ENCODE measurements at regions not wholly inside any gene's neighbourhood (a gene's known extent, or its start where the extent isn't known, plus 50 kb on each side); places are given as distances from the start of the nearest gene placed in this dataset.

DNA sequence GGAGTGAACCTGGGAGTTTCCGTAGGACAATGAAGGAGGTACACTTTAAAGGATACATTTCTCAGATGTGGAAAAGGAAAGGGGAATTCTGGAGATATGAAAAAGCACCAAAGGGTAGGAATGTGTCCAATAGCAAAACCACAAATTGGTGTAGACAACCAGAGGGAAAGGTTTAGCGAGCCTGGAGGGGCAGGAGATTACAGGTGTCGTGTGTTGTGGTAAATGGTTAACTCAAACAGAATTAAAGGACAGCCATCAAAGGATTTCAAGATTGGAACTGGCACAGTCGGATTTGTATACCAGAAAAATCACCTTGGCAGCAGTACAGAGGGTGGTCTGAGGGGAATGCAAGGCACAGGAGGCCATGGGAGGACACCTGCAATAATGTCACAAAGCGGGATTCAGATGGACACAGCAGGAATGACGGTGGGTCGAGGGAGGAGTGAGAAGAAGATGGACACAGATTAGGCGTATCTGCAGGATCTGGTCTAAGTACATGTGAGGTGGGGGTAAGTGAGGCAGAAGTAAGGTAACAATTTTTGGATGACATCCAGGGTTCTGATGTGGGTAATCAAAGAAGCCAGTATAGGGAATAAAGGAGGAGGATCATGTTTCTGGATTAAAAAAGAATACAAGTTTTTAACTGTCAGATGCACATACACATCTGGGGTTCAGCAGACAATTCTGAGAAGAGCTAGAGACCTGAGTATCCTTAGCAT, 361.6 kb downstream of the KLF12 start:
- Histone ChIP-seq H4K20me1 (ENCODE audit: insufficient read depth) (no peaks in the 10 kb centered on the region), H3K36me3 (ENCODE audit: control insufficient read depth in 1 of 2, insufficient read depth in 2 of 2, low read length in 2 of 2) (no peaks in the 10 kb centered on the region), H3K4me1 (ENCODE audit: control insufficient read depth in 1 of 2, insufficient read depth in 2 of 2, low read length in 2 of 2) (no peaks in the 10 kb centered on the region), H3K79me2 (ENCODE audit: insufficient read depth, low read length) (no peaks in the 10 kb centered on the region), H3K4me3 (replicated peaks in 1 of 2; ENCODE audit: low read depth in 1 of 2, low read length in 2 of 2) (no peak overlapping the region), H3K27ac (ENCODE audit: low read depth, low read length) (no peak overlapping the region), H3K9ac (ENCODE audit: low read length) (no peak overlapping the region), H3K9me3 (ENCODE audit: control insufficient read depth in 1 of 2, insufficient read depth in 1 of 2, low read depth in 1 of 2, low read length in 2 of 2) (no peaks in the 10 kb centered on the region), H3K9me2 (ENCODE audit: insufficient read depth) (no peaks in the 10 kb centered on the region), H3K27me3 (ENCODE audit: insufficient read depth, low read length) (no peaks in the 10 kb centered on the region), H2AFZ (ENCODE audit: low read depth, low read length, poor library complexity, severe bottlenecking) (no peak overlapping the region), H3K4me2 (ENCODE audit: low read length) (no peak overlapping the region)
- no TSS peak for BruUV-seq (replicated peaks)
- ChIA-PET POLR2A (no interaction called here), CTCF (no interaction called here), RAD21 (ENCODE audit: low non-redundant PET in 1 of 2, low total read pairs in 2 of 2, uncharacterized antibody in 2 of 2, unreplicated experiment in 2 of 2) (no interaction called here)
- no peak for ATAC-seq
- TF ChIP-seq ELF1 (IDR thresholded peaks at IDR 0.05; ENCODE audit: borderline replicate concordance, low read depth) (no peak), YY1 (IDR thresholded peaks at IDR 0.05; ENCODE audit: extremely low read depth, insufficient replicate concordance, low read depth, low read length) (no peak), EZH2phosphoT487 (IDR thresholded peaks at IDR 0.05; ENCODE audit: borderline replicate concordance) (no peak), POLR2AphosphoS5 (IDR thresholded peaks at IDR 0.05; ENCODE audit: low read depth, low read length) (no peak), SRF (IDR thresholded peaks at IDR 0.05; ENCODE audit: low read depth) (no peak), ZFX (IDR thresholded peaks at IDR 0.05) (no peak), EGR1 (IDR thresholded peaks at IDR 0.05; ENCODE audit: low read depth) (no peak), RAD21 (IDR thresholded peaks at IDR 0.05; ENCODE audit: low read depth) (no peak), CEBPB (IDR thresholded peaks at IDR 0.05; ENCODE audit: low read depth) (no peak), TCF7L2 (IDR thresholded peaks at IDR 0.05; ENCODE audit: borderline replicate concordance, extremely low read depth, insufficient read depth, insufficient read length) (no peak), EZH2 (IDR thresholded peaks at IDR 0.05) (no peak), SIN3A (IDR thresholded peaks at IDR 0.05; ENCODE audit: low read depth) (no peak), ZNF274 (IDR thresholded peaks at IDR 0.05; ENCODE audit: low read depth, low read length) (no peak), POLR2A (IDR thresholded peaks at IDR 0.05; ENCODE audit: borderline replicate concordance, extremely low read depth, insufficient read depth, insufficient read length) (no peak), JUND (IDR thresholded peaks at IDR 0.05) (no peak)
- TF ChIP-seq, protein P1, sequence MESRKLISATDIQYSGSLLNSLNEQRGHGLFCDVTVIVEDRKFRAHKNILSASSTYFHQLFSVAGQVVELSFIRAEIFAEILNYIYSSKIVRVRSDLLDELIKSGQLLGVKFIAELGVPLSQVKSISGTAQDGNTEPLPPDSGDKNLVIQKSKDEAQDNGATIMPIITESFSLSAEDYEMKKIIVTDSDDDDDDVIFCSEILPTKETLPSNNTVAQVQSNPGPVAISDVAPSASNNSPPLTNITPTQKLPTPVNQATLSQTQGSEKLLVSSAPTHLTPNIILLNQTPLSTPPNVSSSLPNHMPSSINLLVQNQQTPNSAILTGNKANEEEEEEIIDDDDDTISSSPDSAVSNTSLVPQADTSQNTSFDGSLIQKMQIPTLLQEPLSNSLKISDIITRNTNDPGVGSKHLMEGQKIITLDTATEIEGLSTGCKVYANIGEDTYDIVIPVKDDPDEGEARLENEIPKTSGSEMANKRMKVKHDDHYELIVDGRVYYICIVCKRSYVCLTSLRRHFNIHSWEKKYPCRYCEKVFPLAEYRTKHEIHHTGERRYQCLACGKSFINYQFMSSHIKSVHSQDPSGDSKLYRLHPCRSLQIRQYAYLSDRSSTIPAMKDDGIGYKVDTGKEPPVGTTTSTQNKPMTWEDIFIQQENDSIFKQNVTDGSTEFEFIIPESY (IDR thresholded peaks at IDR 0.05; ENCODE audit: extremely low read depth, insufficient replicate concordance, low read length): no peak
- TF ChIP-seq, protein P2, sequence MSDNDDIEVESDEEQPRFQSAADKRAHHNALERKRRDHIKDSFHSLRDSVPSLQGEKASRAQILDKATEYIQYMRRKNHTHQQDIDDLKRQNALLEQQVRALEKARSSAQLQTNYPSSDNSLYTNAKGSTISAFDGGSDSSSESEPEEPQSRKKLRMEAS (IDR thresholded peaks at IDR 0.05): no peak
- TF ChIP-seq, protein P3, sequence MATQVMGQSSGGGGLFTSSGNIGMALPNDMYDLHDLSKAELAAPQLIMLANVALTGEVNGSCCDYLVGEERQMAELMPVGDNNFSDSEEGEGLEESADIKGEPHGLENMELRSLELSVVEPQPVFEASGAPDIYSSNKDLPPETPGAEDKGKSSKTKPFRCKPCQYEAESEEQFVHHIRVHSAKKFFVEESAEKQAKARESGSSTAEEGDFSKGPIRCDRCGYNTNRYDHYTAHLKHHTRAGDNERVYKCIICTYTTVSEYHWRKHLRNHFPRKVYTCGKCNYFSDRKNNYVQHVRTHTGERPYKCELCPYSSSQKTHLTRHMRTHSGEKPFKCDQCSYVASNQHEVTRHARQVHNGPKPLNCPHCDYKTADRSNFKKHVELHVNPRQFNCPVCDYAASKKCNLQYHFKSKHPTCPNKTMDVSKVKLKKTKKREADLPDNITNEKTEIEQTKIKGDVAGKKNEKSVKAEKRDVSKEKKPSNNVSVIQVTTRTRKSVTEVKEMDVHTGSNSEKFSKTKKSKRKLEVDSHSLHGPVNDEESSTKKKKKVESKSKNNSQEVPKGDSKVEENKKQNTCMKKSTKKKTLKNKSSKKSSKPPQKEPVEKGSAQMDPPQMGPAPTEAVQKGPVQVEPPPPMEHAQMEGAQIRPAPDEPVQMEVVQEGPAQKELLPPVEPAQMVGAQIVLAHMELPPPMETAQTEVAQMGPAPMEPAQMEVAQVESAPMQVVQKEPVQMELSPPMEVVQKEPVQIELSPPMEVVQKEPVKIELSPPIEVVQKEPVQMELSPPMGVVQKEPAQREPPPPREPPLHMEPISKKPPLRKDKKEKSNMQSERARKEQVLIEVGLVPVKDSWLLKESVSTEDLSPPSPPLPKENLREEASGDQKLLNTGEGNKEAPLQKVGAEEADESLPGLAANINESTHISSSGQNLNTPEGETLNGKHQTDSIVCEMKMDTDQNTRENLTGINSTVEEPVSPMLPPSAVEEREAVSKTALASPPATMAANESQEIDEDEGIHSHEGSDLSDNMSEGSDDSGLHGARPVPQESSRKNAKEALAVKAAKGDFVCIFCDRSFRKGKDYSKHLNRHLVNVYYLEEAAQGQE (IDR thresholded peaks at IDR 0.05; ENCODE audit: low read depth): no peak
- DNase-seq (ENCODE audit: low read depth, low spot score): no peak
- intact Hi-C loops (cut with micrococcal nuclease): no loop called here

Data from HCT116 (cell line).